GM12878 (cell line): ENCODE measurements at regions not wholly inside any gene's neighbourhood (a gene's known extent, or its start where the extent isn't known, plus 50 kb on each side); places are given as distances from the start of the nearest gene placed in this dataset.

Experiments used
- ATAC-seq: fragments of 200-7000 bp; cut with Tn5 transposase; 3 replicates; pipeline ENCODE4 v1.9.1; 2020; ENCODE audit warnings: mild to moderate bottlenecking, moderate library complexity
- BruUV-seq: library from RNA; stranded (reverse); fragments of 400-500 nt; replicated peaks from 2 replicates; lab custom pipeline; 2021; lab: Mats Ljungman, UMichigan
- CTCF ChIA-PET: fragments of 300-600 bp; sonication (Branson Sonifier 250); formaldehyde crosslinking; extraction: SDS; loops from one replicate; lab custom pipeline; 2021; ENCODE audit warnings: inconsistent platforms; lab: Yijun Ruan, JAX
- POLR2A ChIA-PET: fragments of 350-600 bp; formaldehyde crosslinking; extraction: SDS; loops from one replicate; lab custom pipeline; 2021; ENCODE audit warnings: inconsistent platforms; lab: Charles Lee
- RAD21 ChIA-PET: fragments of 300-600 bp; sonication (Branson Sonifier 250); formaldehyde crosslinking; loops from one replicate; lab custom pipeline; 2023; ENCODE audit warnings: antibody characterized with exemption; ENCODE audit not compliant: unreplicated experiment; lab: Charles Lee
- SMC1A ChIA-PET: fragments of 300-600 bp; sonication (Branson Sonifier 250); formaldehyde crosslinking; loops from one replicate; lab custom pipeline; 2023; ENCODE audit not compliant: unreplicated experiment, uncharacterized antibody; lab: Charles Lee
- DNase-seq: peaks from one replicate; pipeline ENCODE4 v3.0.0-alpha.2; 2011; ENCODE audit warnings: low read depth, low spot score
- FAIRE-seq: peaks from 3 replicates; lab custom pipeline; 2011; peaks lifted over from hg19 to GRCh38; lab: Jason Lieb, UNC
- H2AFZ ChIP-seq: 2 replicates; pipeline ENCODE4 v1.6.0; 2011; ENCODE audit warnings: low read depth, low read length, control low read depth; ENCODE audit not compliant: control insufficient read depth
- H3K27ac ChIP-seq: 2 replicates; pipeline ENCODE4 v1.5.1; 2011; ENCODE audit warnings: control low read depth; ENCODE audit not compliant: control insufficient read depth, insufficient read depth
- H3K27me3 ChIP-seq, 2 experiments: replicated peaks in 1 of 2; 2 replicates each; pipeline versions ENCODE4 v1.6.0 to v1.6.1; 2011; ENCODE audit warnings: low read length in 1 of 2; ENCODE audit not compliant: control insufficient read depth in 2 of 2, insufficient read depth in 2 of 2
- H3K36me3 ChIP-seq, 2 experiments: 2 replicates each; pipeline ENCODE4 v1.5.1; 2011; ENCODE audit warnings: low read length in 1 of 2; ENCODE audit not compliant: control insufficient read depth in 2 of 2, insufficient read depth in 2 of 2
- H3K4me1 ChIP-seq: 2 replicates; pipeline ENCODE4 v1.6.1; 2011; ENCODE audit warnings: mild to moderate bottlenecking, low read length, moderate library complexity, mixed read lengths; ENCODE audit not compliant: control insufficient read depth, insufficient read depth
- H3K4me2 ChIP-seq: 2 replicates; pipeline ENCODE4 v1.6.0; 2011; ENCODE audit warnings: control low read depth; ENCODE audit not compliant: control insufficient read depth, insufficient read depth
- H3K4me3 ChIP-seq: fragments of 200-600 bp; sonication (generic); 2 replicates; pipeline ENCODE4 v1.5.1; 2016
- H3K79me2 ChIP-seq: 2 replicates; pipeline ENCODE4 v1.6.0; 2011; ENCODE audit warnings: low read length; ENCODE audit not compliant: control insufficient read depth, insufficient read depth
- H3K9ac ChIP-seq: 2 replicates; pipeline ENCODE4 v1.8.0; 2011; ENCODE audit warnings: low read length, control low read depth, mixed read lengths; ENCODE audit not compliant: control insufficient read depth, insufficient read depth
- H3K9me3 ChIP-seq: replicated peaks from 3 replicates; pipeline ENCODE4 v1.5.1; 2011; ENCODE audit warnings: mild to moderate bottlenecking, low read length; ENCODE audit not compliant: control insufficient read depth, insufficient read depth
- H4K20me1 ChIP-seq: 2 replicates; pipeline ENCODE4 v1.6.0; 2011; ENCODE audit not compliant: control insufficient read depth, insufficient read depth
- CBX5 ChIP-seq: sonication (generic); IDR thresholded peaks from 2 replicates; pipeline ENCODE4 v1.6.1; 2016; ENCODE audit warnings: low read depth, moderate library complexity, mild to moderate bottlenecking, inconsistent platforms
- CEBPZ ChIP-seq: fragments of 150-350 bp; IDR thresholded peaks from 2 replicates; pipeline ENCODE4 v1.6.1; 2016; ENCODE audit warnings: low read depth, low read length
- CHD2 ChIP-seq: IDR thresholded peaks from 2 replicates; pipeline ENCODE4 v1.6.1; 2011; ENCODE audit warnings: low read depth, low read length, improper control_type of control experiment, borderline replicate concordance
- CHD4 ChIP-seq: fragments of 200-600 bp; sonication (generic); IDR thresholded peaks from 2 replicates; pipeline ENCODE4 v1.6.1; 2016; ENCODE audit warnings: mild to moderate bottlenecking
- EP300 ChIP-seq, 2 experiments: fragments of 150-350 bp in 1 of 2; IDR thresholded peaks; 2 replicates each; pipeline ENCODE4 v1.6.1; 2011 to 2012; ENCODE audit warnings: low read depth in 2 of 2, low read length in 2 of 2, borderline replicate concordance in 1 of 2, improper control_type of control experiment in 1 of 2, inconsistent platforms in 1 of 2; ENCODE audit not compliant: control insufficient read depth in 1 of 2
- POLR2AphosphoS5 ChIP-seq: IDR thresholded peaks from 2 replicates; pipeline ENCODE4 v1.6.1; 2011; ENCODE audit warnings: mild to moderate bottlenecking, low read length, inconsistent platforms
- RELA ChIP-seq: fragments of 450-650 bp; IDR thresholded peaks from 2 replicates; pipeline ENCODE4 v1.8.0; 2014; ENCODE audit warnings: borderline replicate concordance; ENCODE audit not compliant: partially characterized antibody
- SPI1 ChIP-seq: IDR thresholded peaks from 2 replicates; pipeline ENCODE4 v1.6.1; 2011; ENCODE audit warnings: low read depth, mild to moderate bottlenecking, low read length, moderate library complexity, borderline replicate concordance; ENCODE audit not compliant: insufficient read depth
- YY1 ChIP-seq: IDR thresholded peaks from 2 replicates; pipeline ENCODE4 v1.6.1; 2011; ENCODE audit warnings: low read depth, mild to moderate bottlenecking, low read length
- ZBED1 ChIP-seq: IDR thresholded peaks from 2 replicates; pipeline ENCODE4 v1.6.1; 2016; ENCODE audit warnings: borderline replicate concordance
- WGBS: methylation state at CpG from one replicate; pipeline ENCODE4 v1.1.6; 2016; ENCODE audit warnings: low lambda C conversion rate; ENCODE audit not compliant: insufficient replicate concordance, insufficient coverage; ENCODE audit errors: missing lambda C conversion rate; 5-methylcytosine and 5-hydroxymethylcytosine counted together
- in situ Hi-C: fragments of 300-500 bp; cut with MboI; formaldehyde crosslinking; loops from 9 replicates; pipeline ENCODE4 v1.14.3; 2018; ENCODE audit warnings: mixed read lengths
- intact Hi-C: fragments of 100-400 bp; cut with micrococcal nuclease; formaldehyde crosslinking; loops from one replicate; pipeline ENCODE4 v1.14.2; 2022; ENCODE audit not compliant: unreplicated experiment
- TF ChIP-seq, protein P1 (sequence below): fragments of 450-650 bp; IDR thresholded peaks from 2 replicates; pipeline ENCODE4 v1.6.1; 2016; ENCODE audit warnings: mild to moderate bottlenecking
- TF ChIP-seq, protein P2 (sequence below): IDR thresholded peaks from 2 replicates; pipeline ENCODE4 v1.6.1; 2011; ENCODE audit warnings: borderline replicate concordance, low read depth, mild to moderate bottlenecking, moderate library complexity, mixed read lengths, low read length; ENCODE audit not compliant: insufficient read depth; ENCODE audit errors: extremely low read length
- TF ChIP-seq, protein P3 (sequence below): fragments of 450-650 bp; formaldehyde crosslinking; IDR thresholded peaks from 2 replicates; pipeline ENCODE4 v1.4.0; 2022; ENCODE audit warnings: mild to moderate bottlenecking, moderate library complexity

- TF ChIP-seq POLR2AphosphoS5 (no peak), SPI1 (no peak)
- TF ChIP-seq, protein P1, sequence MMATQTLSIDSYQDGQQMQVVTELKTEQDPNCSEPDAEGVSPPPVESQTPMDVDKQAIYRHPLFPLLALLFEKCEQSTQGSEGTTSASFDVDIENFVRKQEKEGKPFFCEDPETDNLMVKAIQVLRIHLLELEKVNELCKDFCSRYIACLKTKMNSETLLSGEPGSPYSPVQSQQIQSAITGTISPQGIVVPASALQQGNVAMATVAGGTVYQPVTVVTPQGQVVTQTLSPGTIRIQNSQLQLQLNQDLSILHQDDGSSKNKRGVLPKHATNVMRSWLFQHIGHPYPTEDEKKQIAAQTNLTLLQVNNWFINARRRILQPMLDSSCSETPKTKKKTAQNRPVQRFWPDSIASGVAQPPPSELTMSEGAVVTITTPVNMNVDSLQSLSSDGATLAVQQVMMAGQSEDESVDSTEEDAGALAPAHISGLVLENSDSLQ, result no peak
Measured at GRCh38 chr6:144997996-144998395, 712.9 kb downstream of the UTRN start (continued).

- SMC1A ChIA-PET, result no interaction called here
- no peaks in the 10 kb centered on the region for H3K36me3 ChIP-seq
- 69% methylated on average over 1 of the region's 1 CpG for WGBS
- H3K9me3 ChIP-seq, result no peaks in the 10 kb centered on the region
- CTCF ChIA-PET, result no interaction called here
- no peak overlapping the region for H3K4me3 ChIP-seq
- H3K4me1 ChIP-seq, result no peaks in the 10 kb centered on the region
- no peak for ATAC-seq
- FAIRE-seq, result no peak
- no peaks in the 10 kb centered on the region for H4K20me1 ChIP-seq
- no peak overlapping the region for H2AFZ ChIP-seq
- no TSS peak for BruUV-seq
- in situ Hi-C loops, result no loop called here
- RAD21 ChIA-PET, result no interaction called here
- POLR2A ChIA-PET, result no interaction called here
- DNase-seq, result no peak
- no peak overlapping the region for H3K9ac ChIP-seq
- no peaks in the 10 kb centered on the region for H3K79me2 ChIP-seq
- no peak overlapping the region for H3K4me2 ChIP-seq
- intact Hi-C loops, result no loop called here
- H3K27me3 ChIP-seq, result no peaks in the 10 kb centered on the region
- no peak overlapping the region for H3K27ac ChIP-seq
- TF ChIP-seq RELA, result no peak
- TF ChIP-seq CEBPZ, result no peak
- TF ChIP-seq CHD4, result no peak
- TF ChIP-seq CHD2, result no peak
- TF ChIP-seq, protein P2, sequence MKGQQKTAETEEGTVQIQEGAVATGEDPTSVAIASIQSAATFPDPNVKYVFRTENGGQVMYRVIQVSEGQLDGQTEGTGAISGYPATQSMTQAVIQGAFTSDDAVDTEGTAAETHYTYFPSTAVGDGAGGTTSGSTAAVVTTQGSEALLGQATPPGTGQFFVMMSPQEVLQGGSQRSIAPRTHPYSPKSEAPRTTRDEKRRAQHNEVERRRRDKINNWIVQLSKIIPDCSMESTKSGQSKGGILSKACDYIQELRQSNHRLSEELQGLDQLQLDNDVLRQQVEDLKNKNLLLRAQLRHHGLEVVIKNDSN, result no peak
- TF ChIP-seq, protein P3, sequence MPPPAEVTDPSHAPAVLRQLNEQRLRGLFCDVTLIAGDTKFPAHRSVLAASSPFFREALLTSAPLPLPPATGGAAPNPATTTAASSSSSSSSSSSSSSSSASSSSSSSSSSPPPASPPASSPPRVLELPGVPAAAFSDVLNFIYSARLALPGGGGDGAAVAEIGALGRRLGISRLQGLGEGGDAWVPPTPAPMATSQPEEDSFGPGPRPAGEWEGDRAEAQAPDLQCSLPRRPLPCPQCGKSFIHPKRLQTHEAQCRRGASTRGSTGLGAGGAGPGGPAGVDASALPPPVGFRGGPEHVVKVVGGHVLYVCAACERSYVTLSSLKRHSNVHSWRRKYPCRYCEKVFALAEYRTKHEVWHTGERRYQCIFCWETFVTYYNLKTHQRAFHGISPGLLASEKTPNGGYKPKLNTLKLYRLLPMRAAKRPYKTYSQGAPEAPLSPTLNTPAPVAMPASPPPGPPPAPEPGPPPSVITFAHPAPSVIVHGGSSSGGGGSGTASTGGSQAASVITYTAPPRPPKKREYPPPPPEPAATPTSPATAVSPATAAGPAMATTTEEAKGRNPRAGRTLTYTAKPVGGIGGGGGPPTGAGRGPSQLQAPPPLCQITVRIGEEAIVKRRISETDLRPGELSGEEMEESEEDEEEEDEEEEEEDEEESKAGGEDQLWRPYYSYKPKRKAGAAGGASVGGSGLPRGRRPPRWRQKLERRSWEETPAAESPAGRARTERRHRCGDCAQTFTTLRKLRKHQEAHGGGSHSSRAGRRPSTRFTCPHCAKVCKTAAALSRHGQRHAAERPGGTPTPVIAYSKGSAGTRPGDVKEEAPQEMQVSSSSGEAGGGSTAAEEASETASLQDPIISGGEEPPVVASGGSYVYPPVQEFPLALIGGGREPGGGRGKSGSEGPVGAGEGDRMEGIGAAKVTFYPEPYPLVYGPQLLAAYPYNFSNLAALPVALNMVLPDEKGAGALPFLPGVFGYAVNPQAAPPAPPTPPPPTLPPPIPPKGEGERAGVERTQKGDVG, result no peak
- no peak for TF ChIP-seq CBX5
- TF ChIP-seq ZBED1, result no peak
- no peak for TF ChIP-seq YY1
- no peak for TF ChIP-seq EP300 (IDR thresholded peaks at IDR 0.05; ENCODE audit: borderline replicate concordance in 1 of 2, control insufficient read depth in 1 of 2, low read depth in 2 of 2, low read length in 2 of 2)
Measured at GRCh38 chr6:144999127-144999526, 714.0 kb downstream of the UTRN start.
